PC-9 (cell line): ENCODE measurements at regions not wholly inside any gene's neighbourhood (a gene's known extent, or its start where the extent isn't known, plus 50 kb on each side); places are given as distances from the start of the nearest gene placed in this dataset.
"Not testable (repeated sequence)": the region's sequence is repeated elsewhere in the genome, so short reads cannot be mapped to it uniquely, and the experiment has no call there.

Experiments used
- BruUV-seq: library from RNA; stranded (reverse); fragments of 400-500 nt; replicated peaks from 2 replicates; lab custom pipeline; 2021; lab: Mats Ljungman, UMichigan
- CTCF ChIA-PET: fragments of 300-600 bp; sonication (Branson Sonifier 250); formaldehyde crosslinking; loops from one replicate; lab custom pipeline; 2022; ENCODE audit warnings: antibody characterized with exemption; lab: Charles Lee
- POLR2A ChIA-PET: fragments of 300-600 bp; sonication (Branson Sonifier 250); formaldehyde crosslinking; loops from one replicate; lab custom pipeline; 2022; ENCODE audit warnings: antibody characterized with exemption; ENCODE audit not compliant: unreplicated experiment; lab: Charles Lee
- DNase-seq, 2 experiments: peaks; one replicate each; pipeline versions ENCODE4 v3.0.0 to v3.0.0-alpha.2; 2015 to 2022; ENCODE audit warnings: mixed read lengths in 1 of 2
- H2AFZ ChIP-seq: fragments of 200-600 bp; sonication (generic); 2 replicates; pipeline ENCODE4 v1.8.1; 2017; ENCODE audit warnings: antibody characterized with exemption
- H3F3A ChIP-seq: fragments of 200-600 bp; sonication (generic); 2 replicates; pipeline ENCODE4 v1.8.1; 2017; ENCODE audit warnings: antibody characterized with exemption, mild to moderate bottlenecking, low read depth; ENCODE audit not compliant: insufficient read depth
- H3K27ac ChIP-seq: fragments of 200-600 bp; sonication (generic); 2 replicates; pipeline ENCODE4 v1.6.1; 2016; ENCODE audit warnings: mixed run types
- H3K27me3 ChIP-seq: fragments of 200-600 bp; sonication (generic); 2 replicates; pipeline ENCODE4 v1.6.1; 2016; ENCODE audit warnings: low read depth, mixed run types; ENCODE audit not compliant: insufficient read depth
- H3K36me3 ChIP-seq: fragments of 200-600 bp; sonication (generic); 2 replicates; pipeline ENCODE4 v1.6.1; 2016; ENCODE audit warnings: low read depth, mixed run types
- H3K4me1 ChIP-seq: fragments of 200-600 bp; sonication (generic); replicated peaks from 2 replicates; pipeline ENCODE4 v1.6.1; 2016; ENCODE audit warnings: mixed run types; ENCODE audit not compliant: insufficient read depth
- H3K4me2 ChIP-seq: fragments of 200-600 bp; sonication (generic); 2 replicates; pipeline ENCODE4 v1.6.1; 2017; ENCODE audit warnings: mixed run types
- H3K4me3 ChIP-seq: fragments of 200-600 bp; sonication (generic); 2 replicates; pipeline ENCODE4 v1.6.1; 2016; ENCODE audit warnings: mixed run types
- H3K79me2 ChIP-seq: fragments of 200-600 bp; sonication (generic); 2 replicates; pipeline ENCODE4 v1.6.1; 2017; ENCODE audit warnings: low read depth, mixed run types
- H3K9me2 ChIP-seq: fragments of 200-600 bp; sonication (generic); 2 replicates; pipeline ENCODE4 v1.8.1; 2017; ENCODE audit warnings: mild to moderate bottlenecking; ENCODE audit not compliant: insufficient read depth
- H3K9me3 ChIP-seq: fragments of 200-600 bp; sonication (generic); 2 replicates; pipeline ENCODE4 v1.8.1; 2016; ENCODE audit warnings: low read depth; ENCODE audit not compliant: insufficient read depth
- H4K20me1 ChIP-seq: fragments of 200-600 bp; sonication (generic); 2 replicates; pipeline ENCODE4 v1.8.1; 2017; ENCODE audit not compliant: insufficient read depth
- EZH2 ChIP-seq: fragments of 200-600 bp; sonication (generic); IDR thresholded peaks from 2 replicates; pipeline ENCODE4 v1.8.0; 2017; ENCODE audit warnings: antibody characterized with exemption, low read depth
- intact Hi-C: fragments of 100-400 bp; cut with micrococcal nuclease; formaldehyde crosslinking; loops from one replicate; pipeline ENCODE4 v1.10.0; 2022; ENCODE audit not compliant: unreplicated experiment
- TF ChIP-seq, protein P1 (sequence below): fragments of 200-600 bp; sonication (generic); conservative IDR thresholded peaks from 2 replicates; pipeline ENCODE4 v1.6.1; 2017; ENCODE audit warnings: mixed run types, antibody characterized with exemption, mild to moderate bottlenecking, moderate library complexity

DNA sequence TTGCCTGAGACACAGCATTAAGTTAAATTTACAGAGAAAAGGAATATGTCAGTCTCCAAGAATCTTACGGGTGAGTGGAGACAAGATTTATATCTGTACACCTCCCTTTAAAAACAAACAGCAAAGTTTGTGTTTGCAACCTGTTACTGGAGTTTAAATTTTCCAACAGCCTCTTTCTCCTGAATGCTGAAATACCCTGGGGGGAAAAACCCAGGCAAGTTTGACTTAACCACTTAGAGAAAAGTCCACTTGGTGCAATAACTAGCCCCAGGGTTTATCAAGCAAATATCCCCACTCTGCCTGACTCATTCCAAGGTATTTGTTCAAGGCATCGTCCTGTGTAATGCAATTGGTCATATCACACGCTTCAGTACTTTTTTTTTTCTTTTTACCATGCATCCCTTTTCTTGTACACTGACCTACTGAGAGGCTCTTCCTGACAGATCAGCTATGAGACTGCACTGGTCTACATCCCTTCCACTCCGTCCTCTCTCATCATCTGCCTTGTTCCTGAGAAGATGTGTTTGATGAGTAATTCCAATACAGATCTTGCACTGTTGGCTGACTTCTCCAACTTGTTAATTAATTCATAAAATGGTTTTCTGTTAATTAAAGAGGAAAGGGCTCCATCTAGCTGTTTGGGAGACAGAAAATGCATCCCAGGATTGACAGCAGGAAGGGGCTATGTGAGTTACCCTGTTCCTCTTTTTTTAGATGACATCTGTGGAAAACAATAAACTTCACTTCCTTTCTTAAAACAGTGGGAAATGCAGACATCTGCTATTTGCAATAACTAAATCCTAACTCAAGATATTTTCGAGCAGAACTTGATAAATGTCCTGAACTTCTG lies 212.5 kb upstream of the IRS2 start:
- Histone ChIP-seq H3K9me3 (no peaks in the 10 kb centered on the region), H2AFZ (no peak overlapping the region), H3K4me1 (peaks cover 50% of the 10 kb centered on the region), H3K4me3 (peak overlapping the region; percentile 1; the same call in 1 of the 2 replicates), H3K79me2 (no peaks in the 10 kb centered on the region), H3K36me3 (no peaks in the 10 kb centered on the region), H3K27me3 (no peaks in the 10 kb centered on the region), H3F3A (peaks cover 20% of the 10 kb centered on the region), H3K4me2 (peak overlapping the region; percentile 52), H3K9me2 (no peaks in the 10 kb centered on the region), H4K20me1 (no peaks in the 10 kb centered on the region), H3K27ac (peak overlapping the region; percentile 45)
- BruUV-seq = no TSS peak
- intact Hi-C loops = loop anchor here (1.0 to 5.0 kb wide), 8 partner anchors 18 to 1084 kb away; partner anchors contain the start of gene IRS2
- POLR2A ChIA-PET = no interaction called here
- CTCF ChIA-PET = interaction anchor here (0.6 kb wide), 1 partner anchor 214 kb away, joined by 3 read pairs; no protein-coding TSS in a partner anchor
- peak; percentile 71 to 100 for DNase-seq
- no peak for TF ChIP-seq EZH2
- TF ChIP-seq, protein P1, sequence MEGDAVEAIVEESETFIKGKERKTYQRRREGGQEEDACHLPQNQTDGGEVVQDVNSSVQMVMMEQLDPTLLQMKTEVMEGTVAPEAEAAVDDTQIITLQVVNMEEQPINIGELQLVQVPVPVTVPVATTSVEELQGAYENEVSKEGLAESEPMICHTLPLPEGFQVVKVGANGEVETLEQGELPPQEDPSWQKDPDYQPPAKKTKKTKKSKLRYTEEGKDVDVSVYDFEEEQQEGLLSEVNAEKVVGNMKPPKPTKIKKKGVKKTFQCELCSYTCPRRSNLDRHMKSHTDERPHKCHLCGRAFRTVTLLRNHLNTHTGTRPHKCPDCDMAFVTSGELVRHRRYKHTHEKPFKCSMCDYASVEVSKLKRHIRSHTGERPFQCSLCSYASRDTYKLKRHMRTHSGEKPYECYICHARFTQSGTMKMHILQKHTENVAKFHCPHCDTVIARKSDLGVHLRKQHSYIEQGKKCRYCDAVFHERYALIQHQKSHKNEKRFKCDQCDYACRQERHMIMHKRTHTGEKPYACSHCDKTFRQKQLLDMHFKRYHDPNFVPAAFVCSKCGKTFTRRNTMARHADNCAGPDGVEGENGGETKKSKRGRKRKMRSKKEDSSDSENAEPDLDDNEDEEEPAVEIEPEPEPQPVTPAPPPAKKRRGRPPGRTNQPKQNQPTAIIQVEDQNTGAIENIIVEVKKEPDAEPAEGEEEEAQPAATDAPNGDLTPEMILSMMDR = peak; percentile 33; the same call in 1 of the 2 replicates

DNA sequence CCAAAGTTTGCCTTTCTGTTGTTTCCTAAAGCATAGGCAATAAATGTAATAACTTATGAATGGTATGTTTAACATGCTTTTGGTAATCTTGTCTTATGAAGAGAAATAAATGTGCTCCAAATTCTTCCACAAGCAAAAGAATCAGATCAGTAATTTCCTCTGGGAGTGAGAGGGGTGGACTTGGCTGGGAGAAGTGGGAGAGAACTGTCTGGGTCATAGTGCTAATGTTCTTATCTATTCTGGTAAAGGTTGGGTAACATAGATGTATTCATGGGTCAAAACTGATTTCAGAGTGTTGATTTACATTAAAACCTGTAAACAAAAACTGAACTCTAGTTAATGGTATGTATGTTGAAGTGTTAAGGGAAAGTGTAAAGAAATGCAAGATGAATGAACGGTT lies 211.7 kb upstream of the IRS2 start:
- POLR2A ChIA-PET = no interaction called here
- CTCF ChIA-PET = no interaction called here
- Histone ChIP-seq H4K20me1 (no peaks in the 10 kb centered on the region), H3K4me3 (peak overlapping the region; percentile 1; the same call in 1 of the 2 replicates), H3K9me2 (no peaks in the 10 kb centered on the region), H3K79me2 (no peaks in the 10 kb centered on the region), H3K36me3 (no peaks in the 10 kb centered on the region), H3K4me2 (peak overlapping the region; percentile 52), H3K27me3 (no peaks in the 10 kb centered on the region), H3F3A (peaks cover 20% of the 10 kb centered on the region), H2AFZ (no peak overlapping the region), H3K9me3 (no peaks in the 10 kb centered on the region), H3K27ac (peak overlapping the region; percentile 45), H3K4me1 (peaks cover 50% of the 10 kb centered on the region)
- intact Hi-C loops = loop anchor here (2.0 to 5.0 kb wide), 6 partner anchors 111 to 1083 kb away; partner anchors contain the start of gene IRS2
- no peak for TF ChIP-seq EZH2
- TF ChIP-seq, protein P1 = no peak
- DNase-seq = no peak
- BruUV-seq = no TSS peak

DNA sequence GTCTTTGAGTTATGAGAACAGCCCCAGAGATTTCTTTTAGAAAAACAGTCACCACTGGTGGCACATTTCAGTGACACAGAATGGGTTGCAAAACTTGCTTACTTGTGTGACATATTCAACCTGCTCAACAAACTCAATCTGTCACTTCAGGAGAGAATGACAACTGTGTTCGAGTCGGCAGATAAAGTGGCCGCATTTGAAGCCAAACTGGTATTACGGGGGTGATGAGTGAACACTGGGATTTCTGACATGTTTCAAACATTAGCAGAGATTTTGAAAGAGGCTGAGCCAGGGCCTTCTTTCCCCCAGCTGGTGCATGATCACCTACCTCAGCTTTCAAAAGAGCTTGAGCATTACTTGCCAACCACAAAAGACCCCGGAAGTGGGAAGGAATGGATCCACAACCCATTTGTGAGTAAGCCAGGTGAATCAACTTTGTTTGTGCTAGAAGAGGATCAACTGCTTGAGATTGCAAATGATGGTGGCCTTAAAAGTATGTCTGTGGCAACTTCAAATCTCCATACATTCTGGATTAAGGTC lies 210.7 kb upstream of the IRS2 start:
- Histone ChIP-seq H3K4me1 (peaks cover 50% of the 10 kb centered on the region), H3F3A (peaks cover 20% of the 10 kb centered on the region), H3K4me2 (peak overlapping the region; percentile 52)
- H2AFZ ChIP-seq, H3K27me3 ChIP-seq, H4K20me1 ChIP-seq, H3K9me3 ChIP-seq, H3K9me2 ChIP-seq, POLR2A ChIA-PET, H3K79me2 ChIP-seq, H3K36me3 ChIP-seq, H3K4me3 ChIP-seq, BruUV-seq, H3K27ac ChIP-seq: not testable (repeated sequence)
- CTCF ChIA-PET = interaction anchor here (0.5 kb wide), 1 partner anchor 89 kb away, joined by 3 read pairs; no protein-coding TSS in a partner anchor
- intact Hi-C loops = loop anchor here (5.0 kb wide), 2 partner anchors 135 to 725 kb away; no protein-coding TSS in a partner anchor
- DNase-seq = peak; percentile 4 to 75
